Parathyroid adenoma (tissue), 2 donors: ENCODE measurements at regions not wholly inside any gene's neighbourhood (a gene's known extent, or its start where the extent isn't known, plus 50 kb on each side); places are given as distances from the start of the nearest gene placed in this dataset.

Source experiments
- H2AFZ ChIP-seq: fragments of 300-600 bp; sonication (generic); one replicate; pipeline ENCODE4 v1.7.0; 2017; ENCODE audit warnings: antibody characterized with exemption, mild to moderate bottlenecking
- H3K27ac ChIP-seq: fragments of 300-600 bp; sonication (generic); one replicate; pipeline ENCODE4 v1.7.0; 2017
- H3K27me3 ChIP-seq: fragments of 300-600 bp; sonication (generic); one replicate; pipeline ENCODE4 v1.7.0; 2017; ENCODE audit warnings: low read length; ENCODE audit not compliant: control insufficient read depth, insufficient read depth
- H3K36me3 ChIP-seq: fragments of 300-600 bp; sonication (generic); one replicate; pipeline ENCODE4 v1.7.0; 2017; ENCODE audit warnings: low read length; ENCODE audit not compliant: control insufficient read depth, insufficient read depth
- H3K4me1 ChIP-seq: fragments of 300-600 bp; sonication (generic); one replicate; pipeline ENCODE4 v1.7.0; 2017; ENCODE audit warnings: control low read depth
- H3K4me2 ChIP-seq: fragments of 300-600 bp; sonication (generic); one replicate; pipeline ENCODE4 v1.7.0; 2017; ENCODE audit warnings: low read length
- H3K4me3 ChIP-seq: fragments of 300-600 bp; sonication (generic); one replicate; pipeline ENCODE4 v1.7.0; 2017; ENCODE audit warnings: low read depth, low read length
- H3K79me2 ChIP-seq: fragments of 300-600 bp; sonication (generic); one replicate; pipeline ENCODE4 v1.7.0; 2017; ENCODE audit warnings: control low read depth
- H3K9ac ChIP-seq: fragments of 300-600 bp; sonication (generic); one replicate; pipeline ENCODE4 v1.7.0; 2017; ENCODE audit warnings: mild to moderate bottlenecking
- H3K9me3 ChIP-seq: fragments of 300-600 bp; sonication (generic); one replicate; pipeline ENCODE4 v1.7.0; 2017; ENCODE audit warnings: low read length; ENCODE audit not compliant: control insufficient read depth
- TF ChIP-seq, protein P1 (sequence below): fragments of 300-600 bp; sonication (generic); IDR thresholded peaks from one replicate; pipeline ENCODE4 v1.7.0; 2017; ENCODE audit warnings: antibody characterized with exemption, mild to moderate bottlenecking
- donor health status: primary hyperparathyroidism.

DNA sequence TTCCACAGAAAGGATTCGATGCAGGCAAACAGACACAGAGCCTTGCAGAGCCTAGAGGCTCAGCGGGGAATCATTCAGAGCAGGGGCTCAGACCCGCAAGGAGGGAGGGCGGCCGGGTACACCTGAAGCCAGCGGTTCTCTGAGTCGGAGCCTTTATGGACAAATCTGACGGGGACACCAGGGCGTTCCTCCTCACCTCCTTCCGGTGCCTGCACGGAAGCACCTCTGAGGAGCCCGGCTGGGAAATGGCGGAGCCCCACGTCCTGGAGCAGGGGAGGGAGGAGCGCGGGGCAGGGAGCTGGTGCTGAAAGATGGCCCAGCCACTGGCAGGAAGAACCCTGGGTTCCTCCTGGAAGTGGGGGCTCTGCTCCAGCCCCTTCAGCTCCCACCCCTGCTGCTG is 193.5 kb upstream of the ALKAL2 start:
- H2AFZ ChIP-seq: no peak overlapping the region
- TF ChIP-seq, protein P1, sequence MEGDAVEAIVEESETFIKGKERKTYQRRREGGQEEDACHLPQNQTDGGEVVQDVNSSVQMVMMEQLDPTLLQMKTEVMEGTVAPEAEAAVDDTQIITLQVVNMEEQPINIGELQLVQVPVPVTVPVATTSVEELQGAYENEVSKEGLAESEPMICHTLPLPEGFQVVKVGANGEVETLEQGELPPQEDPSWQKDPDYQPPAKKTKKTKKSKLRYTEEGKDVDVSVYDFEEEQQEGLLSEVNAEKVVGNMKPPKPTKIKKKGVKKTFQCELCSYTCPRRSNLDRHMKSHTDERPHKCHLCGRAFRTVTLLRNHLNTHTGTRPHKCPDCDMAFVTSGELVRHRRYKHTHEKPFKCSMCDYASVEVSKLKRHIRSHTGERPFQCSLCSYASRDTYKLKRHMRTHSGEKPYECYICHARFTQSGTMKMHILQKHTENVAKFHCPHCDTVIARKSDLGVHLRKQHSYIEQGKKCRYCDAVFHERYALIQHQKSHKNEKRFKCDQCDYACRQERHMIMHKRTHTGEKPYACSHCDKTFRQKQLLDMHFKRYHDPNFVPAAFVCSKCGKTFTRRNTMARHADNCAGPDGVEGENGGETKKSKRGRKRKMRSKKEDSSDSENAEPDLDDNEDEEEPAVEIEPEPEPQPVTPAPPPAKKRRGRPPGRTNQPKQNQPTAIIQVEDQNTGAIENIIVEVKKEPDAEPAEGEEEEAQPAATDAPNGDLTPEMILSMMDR: no peak
- H3K79me2 ChIP-seq: no peaks in the 10 kb centered on the region
- no peak overlapping the region for H3K27ac ChIP-seq
- no peaks in the 10 kb centered on the region for H3K4me1 ChIP-seq
- H3K9ac ChIP-seq: no peak overlapping the region
- H3K36me3 ChIP-seq: no peaks in the 10 kb centered on the region
- no peak overlapping the region for H3K4me2 ChIP-seq
- no peak overlapping the region for H3K4me3 ChIP-seq
- no peaks in the 10 kb centered on the region for H3K27me3 ChIP-seq
- no peaks in the 10 kb centered on the region for H3K9me3 ChIP-seq

DNA sequence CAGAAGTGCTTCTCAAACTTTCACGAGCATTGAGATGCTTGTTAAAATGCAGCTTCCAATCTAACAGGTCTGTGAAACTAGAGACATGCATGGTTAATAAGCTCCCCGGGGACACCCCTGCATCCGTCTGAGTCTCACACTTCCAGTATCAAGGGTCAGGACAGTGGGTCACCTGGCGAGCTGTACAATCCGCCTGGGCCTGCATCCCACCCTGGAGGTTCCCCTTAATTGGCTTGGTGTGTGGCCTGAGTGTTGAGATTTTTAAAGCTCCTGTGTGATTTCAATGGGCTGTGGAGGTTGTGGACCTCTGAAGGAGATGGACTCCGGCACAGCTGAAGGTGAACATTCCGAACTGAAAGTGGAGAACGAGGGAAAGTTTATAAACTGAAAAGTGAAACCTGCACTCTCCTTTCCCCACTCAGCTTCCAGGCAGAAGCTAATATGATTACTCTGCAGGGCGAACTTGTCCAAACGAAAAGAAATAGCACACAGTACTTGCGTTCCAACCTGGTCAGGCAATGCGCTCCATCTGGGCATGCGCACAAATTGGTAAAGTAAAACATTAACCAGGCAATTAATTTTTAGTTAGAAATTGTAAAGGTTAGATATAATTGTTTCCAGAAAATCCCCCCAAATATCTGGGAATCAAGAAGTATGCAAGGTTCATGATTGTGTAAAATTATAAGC is 191.7 kb upstream of the ALKAL2 start:
- H3K27ac ChIP-seq: no peak overlapping the region
- no peak overlapping the region for H3K4me3 ChIP-seq
- H3K9ac ChIP-seq: no peak overlapping the region

DNA sequence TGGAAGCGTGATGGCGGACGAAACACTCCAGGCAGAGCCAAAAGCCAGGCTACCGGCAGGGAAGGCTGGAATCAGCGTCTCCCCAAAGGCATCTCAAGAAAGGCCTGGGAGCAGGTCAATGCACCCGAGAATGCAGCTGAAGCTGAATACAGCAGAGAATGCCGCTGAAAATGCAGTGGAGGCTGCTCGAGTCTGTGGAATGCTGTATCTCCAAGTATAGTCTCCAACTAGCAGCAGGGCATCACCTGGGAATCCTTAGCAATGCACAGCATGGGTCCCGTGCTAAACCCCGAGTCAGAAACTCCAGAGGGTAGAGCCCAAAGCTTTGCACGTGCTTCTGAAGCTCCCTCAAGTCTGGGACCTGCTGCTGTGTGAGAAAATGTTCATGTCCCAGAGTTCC is 191.1 kb upstream of the ALKAL2 start:
- Histone ChIP-seq H3K4me2 (no peak overlapping the region), H3K4me1 (no peaks in the 10 kb centered on the region), H3K9ac (no peak overlapping the region), H3K79me2 (no peaks in the 10 kb centered on the region), H3K36me3 (no peaks in the 10 kb centered on the region), H3K9me3 (no peaks in the 10 kb centered on the region), H3K4me3 (no peak overlapping the region), H2AFZ (no peak overlapping the region), H3K27me3 (no peaks in the 10 kb centered on the region), H3K27ac (no peak overlapping the region)
- TF ChIP-seq, protein P1: no peak

More for the DNA sequence above, 191.7 kb upstream of the ALKAL2 start:
- no peaks in the 10 kb centered on the region for H3K4me1 ChIP-seq
- no peaks in the 10 kb centered on the region for H3K36me3 ChIP-seq
- H2AFZ ChIP-seq: no peak overlapping the region
- H3K79me2 ChIP-seq: no peaks in the 10 kb centered on the region
- H3K9me3 ChIP-seq: no peaks in the 10 kb centered on the region
- TF ChIP-seq, protein P1: no peak
- H3K4me2 ChIP-seq: no peak overlapping the region
- H3K27me3 ChIP-seq: no peaks in the 10 kb centered on the region

DNA sequence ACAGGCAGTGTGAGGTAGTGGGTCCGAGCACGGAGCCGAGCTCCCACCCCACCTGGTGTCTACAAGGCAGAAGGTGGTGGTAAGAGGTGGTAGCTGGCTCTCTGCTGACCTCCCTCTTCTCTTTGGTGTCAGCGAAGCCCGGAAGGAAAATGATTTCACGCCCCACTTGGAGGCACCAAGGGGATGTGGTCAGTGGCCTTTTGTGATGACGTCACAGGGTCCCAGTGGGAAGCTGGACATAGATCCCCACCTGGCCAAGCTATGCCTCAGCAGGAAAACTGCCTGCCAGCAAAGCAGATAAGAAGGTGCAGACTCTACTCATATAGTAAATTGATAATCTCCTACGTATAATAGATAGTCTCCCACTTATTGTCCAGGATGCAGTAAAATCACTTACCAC is 183.7 kb upstream of the ALKAL2 start:
- Histone ChIP-seq H3K4me3 (no peak overlapping the region), H3K27me3 (no peaks in the 10 kb centered on the region), H2AFZ (no peak overlapping the region), H3K9ac (no peak overlapping the region), H3K27ac (no peak overlapping the region), H3K4me1 (no peaks in the 10 kb centered on the region), H3K79me2 (no peaks in the 10 kb centered on the region), H3K9me3 (no peaks in the 10 kb centered on the region), H3K36me3 (no peaks in the 10 kb centered on the region), H3K4me2 (no peak overlapping the region)
- TF ChIP-seq, protein P1: no peak

DNA sequence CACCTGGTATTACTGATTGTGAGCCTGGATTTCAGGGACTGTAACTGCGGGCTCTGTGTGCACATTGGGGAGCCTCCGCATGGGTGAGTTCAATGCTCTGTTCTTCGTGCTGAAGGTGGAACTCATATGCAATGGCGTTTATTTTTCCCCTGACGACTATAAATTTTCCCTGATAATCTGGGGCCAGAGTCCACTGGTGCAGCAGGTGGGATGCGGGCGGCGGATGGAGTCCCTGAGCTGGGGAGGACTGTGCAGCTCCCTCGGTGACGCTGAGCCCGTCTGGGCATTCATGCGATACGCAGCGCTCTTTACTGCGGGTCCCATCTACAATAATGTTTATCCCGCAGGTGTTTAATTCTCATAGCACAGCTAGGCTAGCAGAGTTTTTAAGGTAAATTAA is 181.6 kb upstream of the ALKAL2 start:
- Histone ChIP-seq H3K79me2 (no peaks in the 10 kb centered on the region), H3K27ac (no peak overlapping the region), H3K36me3 (no peaks in the 10 kb centered on the region), H3K27me3 (no peaks in the 10 kb centered on the region), H3K4me1 (no peaks in the 10 kb centered on the region), H3K9me3 (no peaks in the 10 kb centered on the region), H2AFZ (no peak overlapping the region), H3K4me2 (no peak overlapping the region), H3K4me3 (no peak overlapping the region), H3K9ac (no peak overlapping the region)
- TF ChIP-seq, protein P1: no peak
